GM12878 (cell line): ENCODE measurements at regions not wholly inside any gene's neighbourhood (a gene's known extent, or its start where the extent isn't known, plus 50 kb on each side); places are given as distances from the start of the nearest gene placed in this dataset.

ENCODE experiments used
- CHD1 ChIP-seq: IDR thresholded peaks from 2 replicates; pipeline ENCODE4 v1.6.1; 2012; ENCODE audit warnings: low read depth, low read length, improper control_type of control experiment
- IKZF2 ChIP-seq, 2 experiments: fragments of 450-650 bp; IDR thresholded peaks; 2 replicates each; pipeline ENCODE4 v1.6.1; 2017; ENCODE audit warnings: mild to moderate bottlenecking in 2 of 2, moderate library complexity in 2 of 2
- JUNB ChIP-seq: IDR thresholded peaks from 2 replicates; pipeline ENCODE4 v1.6.1; 2016; ENCODE audit warnings: antibody characterized with exemption, mild to moderate bottlenecking
- JUND ChIP-seq: IDR thresholded peaks from 2 replicates; pipeline ENCODE4 v1.6.1; 2012; ENCODE audit warnings: low read depth, mild to moderate bottlenecking, low read length, improper control_type of control experiment, moderate library complexity
- MEF2A ChIP-seq: IDR thresholded peaks from 2 replicates; pipeline ENCODE4 v1.6.1; 2011; ENCODE audit warnings: low read depth, mild to moderate bottlenecking, low read length, moderate library complexity; ENCODE audit not compliant: insufficient read depth
- MXI1 ChIP-seq: fragments of 150-350 bp; IDR thresholded peaks from 2 replicates; pipeline ENCODE4 v1.6.1; 2011; ENCODE audit warnings: low read depth, mild to moderate bottlenecking, inconsistent platforms, low read length, improper control_type of control experiment
- MYB ChIP-seq: fragments of 150-350 bp; IDR thresholded peaks from 2 replicates; pipeline ENCODE4 v1.6.1; 2014; ENCODE audit warnings: mild to moderate bottlenecking, low read depth, low read length, borderline replicate concordance
- NBN ChIP-seq: fragments of 450-650 bp; IDR thresholded peaks from 2 replicates; pipeline ENCODE4 v1.6.1; 2016
- NR2F1 ChIP-seq: fragments of 450-650 bp; conservative IDR thresholded peaks from 2 replicates; pipeline ENCODE4 v1.6.1; 2017; ENCODE audit warnings: mild to moderate bottlenecking
- STAT1 ChIP-seq: fragments of 450-650 bp; conservative IDR thresholded peaks from 2 replicates; pipeline ENCODE4 v1.6.1; 2014; ENCODE audit warnings: antibody characterized with exemption, mild to moderate bottlenecking
- TAF1 ChIP-seq: IDR thresholded peaks from 2 replicates; pipeline ENCODE4 v1.6.1; 2011; ENCODE audit warnings: mild to moderate bottlenecking, low read depth, low read length, borderline replicate concordance
- TCF3 ChIP-seq: IDR thresholded peaks from 2 replicates; pipeline ENCODE4 v1.6.1; 2012; ENCODE audit warnings: low read depth, mild to moderate bottlenecking, low read length, borderline replicate concordance; ENCODE audit not compliant: insufficient read depth
- ZBTB4 ChIP-seq: fragments of 450-650 bp; formaldehyde crosslinking; IDR thresholded peaks from 2 replicates; pipeline ENCODE4 v1.4.0; 2022; ENCODE audit warnings: mild to moderate bottlenecking, moderate library complexity
- ZNF687 ChIP-seq: fragments of 450-650 bp; IDR thresholded peaks from 2 replicates; pipeline ENCODE4 v1.6.1; 2017; ENCODE audit warnings: mild to moderate bottlenecking, moderate library complexity
- TF ChIP-seq, protein P1 (sequence below): fragments of 450-650 bp; IDR thresholded peaks from 2 replicates; pipeline ENCODE4 v1.6.1; 2017; ENCODE audit warnings: borderline replicate concordance
- TF ChIP-seq, protein P2 (sequence below): IDR thresholded peaks from 2 replicates; pipeline ENCODE4 v1.6.1; 2012; ENCODE audit warnings: low read depth, low read length, improper control_type of control experiment

GRCh38 chr20:39446397-39446796 is 484.3 kb downstream of the DHX35 start (continued):
- TF ChIP-seq NBN (no peak), MEF2A (no peak), MXI1 (no peak), TAF1 (no peak), TCF3 (no peak), JUNB (no peak), ZNF687 (peak; percentile 30; the same call in 1 of the 2 replicates), JUND (no peak), CHD1 (no peak), MYB (no peak), IKZF2 (IDR thresholded peaks at IDR 0.05) (no peak), ZBTB4 (CRISPR knock-in tag) (no peak), NR2F1 (peak; percentile 64; the same call in 1 of the 2 replicates), STAT1 (no peak)
- TF ChIP-seq, protein P1, sequence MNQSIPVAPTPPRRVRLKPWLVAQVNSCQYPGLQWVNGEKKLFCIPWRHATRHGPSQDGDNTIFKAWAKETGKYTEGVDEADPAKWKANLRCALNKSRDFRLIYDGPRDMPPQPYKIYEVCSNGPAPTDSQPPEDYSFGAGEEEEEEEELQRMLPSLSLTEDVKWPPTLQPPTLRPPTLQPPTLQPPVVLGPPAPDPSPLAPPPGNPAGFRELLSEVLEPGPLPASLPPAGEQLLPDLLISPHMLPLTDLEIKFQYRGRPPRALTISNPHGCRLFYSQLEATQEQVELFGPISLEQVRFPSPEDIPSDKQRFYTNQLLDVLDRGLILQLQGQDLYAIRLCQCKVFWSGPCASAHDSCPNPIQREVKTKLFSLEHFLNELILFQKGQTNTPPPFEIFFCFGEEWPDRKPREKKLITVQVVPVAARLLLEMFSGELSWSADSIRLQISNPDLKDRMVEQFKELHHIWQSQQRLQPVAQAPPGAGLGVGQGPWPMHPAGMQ = no peak
- TF ChIP-seq, protein P2, sequence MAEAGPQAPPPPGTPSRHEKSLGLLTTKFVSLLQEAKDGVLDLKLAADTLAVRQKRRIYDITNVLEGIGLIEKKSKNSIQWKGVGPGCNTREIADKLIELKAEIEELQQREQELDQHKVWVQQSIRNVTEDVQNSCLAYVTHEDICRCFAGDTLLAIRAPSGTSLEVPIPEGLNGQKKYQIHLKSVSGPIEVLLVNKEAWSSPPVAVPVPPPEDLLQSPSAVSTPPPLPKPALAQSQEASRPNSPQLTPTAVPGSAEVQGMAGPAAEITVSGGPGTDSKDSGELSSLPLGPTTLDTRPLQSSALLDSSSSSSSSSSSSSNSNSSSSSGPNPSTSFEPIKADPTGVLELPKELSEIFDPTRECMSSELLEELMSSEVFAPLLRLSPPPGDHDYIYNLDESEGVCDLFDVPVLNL = no peak
